ENCODE measurements at regions not wholly inside any gene's neighbourhood (a gene's known extent, or its start where the extent isn't known, plus 50 kb on each side); places are given as distances from the start of the nearest gene placed in this dataset.

DNA sequence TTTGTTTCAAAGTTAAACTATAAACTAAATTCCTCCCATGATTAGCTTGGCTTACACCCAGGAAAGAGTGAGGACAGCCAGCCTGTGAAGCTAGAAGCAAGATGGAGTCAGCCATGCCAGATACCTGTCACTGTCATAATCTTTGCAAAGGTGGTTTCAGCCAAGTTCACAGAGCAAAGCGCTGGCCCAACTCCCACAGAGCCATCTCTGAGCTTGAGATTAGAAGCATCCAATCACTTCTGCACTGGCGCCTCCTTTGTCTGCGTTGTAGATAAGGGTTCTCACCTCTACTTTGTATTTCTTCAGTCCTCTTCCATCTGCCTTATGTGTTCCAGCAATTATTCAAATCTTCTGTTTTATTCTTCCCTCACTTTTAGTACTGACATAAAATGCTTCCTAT is 119.4 kb upstream of the ACO1 start:
- BruUV-seq (replicated peaks) = no TSS peak
- Mint-ChIP-seq H3K27ac (ENCODE audit: unreplicated experiment) (no peak overlapping the region), H3K4me3 (ENCODE audit: unreplicated experiment) (no peak overlapping the region), H3K4me1 (ENCODE audit: low read depth, unreplicated experiment) (no peaks in the 10 kb centered on the region), H3K27me3 (ENCODE audit: insufficient read depth, unreplicated experiment) (peaks cover 7% of the 10 kb centered on the region), H3K9me3 (ENCODE audit: unreplicated experiment) (no peaks in the 10 kb centered on the region), H3K36me3 (ENCODE audit: insufficient read depth, unreplicated experiment) (no peaks in the 10 kb centered on the region)
- CTCF ChIA-PET = no interaction called here
- Histone ChIP-seq H3K27me3 (replicated peaks; ENCODE audit: control insufficient read depth, insufficient read depth, low read length) (no peaks in the 10 kb centered on the region), H3K4me3 (ENCODE audit: low read depth, low read length) (no peak overlapping the region), H3K9me3 (no peaks in the 10 kb centered on the region), H3K36me3 (ENCODE audit: control insufficient read depth, insufficient read depth, low read length) (no peaks in the 10 kb centered on the region), H3K4me1 (no peaks in the 10 kb centered on the region)
- intact Hi-C loops (cut with micrococcal nuclease; ENCODE audit: unreplicated experiment) = no loop called here
- DNase-seq = no peak
- TF ChIP-seq, protein P1, sequence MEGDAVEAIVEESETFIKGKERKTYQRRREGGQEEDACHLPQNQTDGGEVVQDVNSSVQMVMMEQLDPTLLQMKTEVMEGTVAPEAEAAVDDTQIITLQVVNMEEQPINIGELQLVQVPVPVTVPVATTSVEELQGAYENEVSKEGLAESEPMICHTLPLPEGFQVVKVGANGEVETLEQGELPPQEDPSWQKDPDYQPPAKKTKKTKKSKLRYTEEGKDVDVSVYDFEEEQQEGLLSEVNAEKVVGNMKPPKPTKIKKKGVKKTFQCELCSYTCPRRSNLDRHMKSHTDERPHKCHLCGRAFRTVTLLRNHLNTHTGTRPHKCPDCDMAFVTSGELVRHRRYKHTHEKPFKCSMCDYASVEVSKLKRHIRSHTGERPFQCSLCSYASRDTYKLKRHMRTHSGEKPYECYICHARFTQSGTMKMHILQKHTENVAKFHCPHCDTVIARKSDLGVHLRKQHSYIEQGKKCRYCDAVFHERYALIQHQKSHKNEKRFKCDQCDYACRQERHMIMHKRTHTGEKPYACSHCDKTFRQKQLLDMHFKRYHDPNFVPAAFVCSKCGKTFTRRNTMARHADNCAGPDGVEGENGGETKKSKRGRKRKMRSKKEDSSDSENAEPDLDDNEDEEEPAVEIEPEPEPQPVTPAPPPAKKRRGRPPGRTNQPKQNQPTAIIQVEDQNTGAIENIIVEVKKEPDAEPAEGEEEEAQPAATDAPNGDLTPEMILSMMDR (IDR thresholded peaks at IDR 0.05; ENCODE audit: insufficient read depth in 1 of 2, low read depth in 1 of 2, low read length in 1 of 2, severe bottlenecking in 1 of 2, unreplicated experiment in 1 of 2) = no peak
- POLR2A ChIA-PET = no interaction called here

- H3K9me3 Mint-ChIP-seq (ENCODE audit: unreplicated experiment) = no peaks in the 10 kb centered on the region
- intact Hi-C loops (cut with micrococcal nuclease; ENCODE audit: unreplicated experiment) = no loop called here
These were observed 105.5 kb upstream of the ACO1 start for GRCh38 chr9:32278991-32279390.

GRCh38 chr9:32289756-32290155 is 94.7 kb upstream of the ACO1 start:
- CTCF ChIA-PET = no interaction called here
- intact Hi-C loops (cut with micrococcal nuclease; ENCODE audit: unreplicated experiment) = no loop called here
- POLR2A ChIA-PET = no interaction called here
- no TSS peak for BruUV-seq (replicated peaks)
- H3K27me3 ChIP-seq (replicated peaks; ENCODE audit: control insufficient read depth, insufficient read depth, low read length) = no peaks in the 10 kb centered on the region
- H3K36me3 ChIP-seq (ENCODE audit: control insufficient read depth, insufficient read depth, low read length) = no peaks in the 10 kb centered on the region
- H3K36me3 Mint-ChIP-seq (ENCODE audit: insufficient read depth, unreplicated experiment) = no peaks in the 10 kb centered on the region
- no peak overlapping the region for H3K4me3 Mint-ChIP-seq (ENCODE audit: unreplicated experiment)
- no peaks in the 10 kb centered on the region for H3K9me3 Mint-ChIP-seq (ENCODE audit: unreplicated experiment)
- H3K27ac Mint-ChIP-seq (ENCODE audit: unreplicated experiment) = no peak overlapping the region
- no peaks in the 10 kb centered on the region for H3K4me1 Mint-ChIP-seq (ENCODE audit: low read depth, unreplicated experiment)
- H3K4me1 ChIP-seq = no peaks in the 10 kb centered on the region
- no peaks in the 10 kb centered on the region for H3K9me3 ChIP-seq
- no peak overlapping the region for H3K4me3 ChIP-seq (ENCODE audit: low read depth, low read length)
- peaks cover 8% of the 10 kb centered on the region for H3K27me3 Mint-ChIP-seq (ENCODE audit: insufficient read depth, unreplicated experiment)
- DNase-seq = no peak
- TF ChIP-seq, protein P1 (IDR thresholded peaks at IDR 0.05; ENCODE audit: insufficient read depth in 1 of 2, low read depth in 1 of 2, low read length in 1 of 2, severe bottlenecking in 1 of 2, unreplicated experiment in 1 of 2) = no peak

More at GRCh38 chr9:32278991-32279390, 105.5 kb upstream of the ACO1 start:
- H3K36me3 Mint-ChIP-seq (ENCODE audit: insufficient read depth, unreplicated experiment) = no peaks in the 10 kb centered on the region
- DNase-seq = no peak
- CTCF ChIA-PET = no interaction called here
- POLR2A ChIA-PET = no interaction called here
- TF ChIP-seq, protein P1 (IDR thresholded peaks at IDR 0.05; ENCODE audit: insufficient read depth in 1 of 2, low read depth in 1 of 2, low read length in 1 of 2, severe bottlenecking in 1 of 2, unreplicated experiment in 1 of 2) = no peak
- H3K4me3 Mint-ChIP-seq (ENCODE audit: unreplicated experiment) = no peak overlapping the region
- no peak overlapping the region for H3K4me3 ChIP-seq (ENCODE audit: low read depth, low read length)
- no peaks in the 10 kb centered on the region for H3K36me3 ChIP-seq (ENCODE audit: control insufficient read depth, insufficient read depth, low read length)
- H3K9me3 ChIP-seq = no peaks in the 10 kb centered on the region
- no peaks in the 10 kb centered on the region for H3K4me1 Mint-ChIP-seq (ENCODE audit: low read depth, unreplicated experiment)
- no TSS peak for BruUV-seq (replicated peaks)
- H3K27me3 ChIP-seq (replicated peaks; ENCODE audit: control insufficient read depth, insufficient read depth, low read length) = no peaks in the 10 kb centered on the region
- H3K4me1 ChIP-seq = no peaks in the 10 kb centered on the region
- peaks cover 9% of the 10 kb centered on the region for H3K27me3 Mint-ChIP-seq (ENCODE audit: insufficient read depth, unreplicated experiment)
- H3K27ac Mint-ChIP-seq (ENCODE audit: unreplicated experiment) = no peak overlapping the region
